ENCODE measurements at regions not wholly inside any gene's neighbourhood (a gene's known extent, or its start where the extent isn't known, plus 50 kb on each side); places are given as distances from the start of the nearest gene placed in this dataset.

DNA sequence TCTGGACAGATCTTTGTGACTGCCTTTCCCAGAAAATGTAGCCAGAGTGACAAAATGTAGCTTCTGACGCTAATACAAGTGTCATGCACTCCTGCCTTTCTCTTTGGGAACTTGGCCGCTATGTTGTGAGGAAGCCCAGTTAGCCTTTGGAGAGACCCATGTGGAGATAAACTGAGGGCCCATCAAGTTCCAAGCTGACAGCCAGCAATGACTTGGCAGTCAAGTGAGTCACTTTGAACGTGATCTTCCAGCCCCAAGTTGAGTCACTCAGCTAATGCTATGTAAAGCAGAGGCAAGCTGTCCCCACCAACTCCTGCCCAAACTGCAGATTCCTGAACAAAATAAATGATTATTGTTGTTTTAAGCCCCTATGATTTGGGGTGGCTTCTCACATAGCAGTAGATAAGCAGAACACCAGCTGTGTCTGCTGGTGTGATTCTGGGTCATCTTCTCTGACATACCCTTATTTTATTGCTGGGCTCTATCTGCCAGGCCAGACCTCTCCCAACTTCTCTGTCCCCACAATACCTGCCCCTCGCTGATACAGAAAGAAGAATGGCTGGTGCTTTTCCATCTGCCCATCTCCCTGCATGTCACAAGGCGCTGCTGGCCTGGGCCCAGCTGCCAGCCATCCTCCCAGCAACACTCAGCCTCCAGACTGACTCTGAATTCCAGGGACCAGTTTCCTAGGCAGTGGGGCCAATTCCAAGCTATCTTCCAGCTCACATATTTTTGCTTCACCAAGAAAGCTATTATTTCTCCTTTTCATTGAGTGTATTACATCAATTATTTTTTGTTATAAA lies 274.8 kb downstream of the LRFN2 start:
- no peaks in the 10 kb centered on the region for H3K27me3 ChIP-seq
- no peaks in the 10 kb centered on the region for H3K4me1 ChIP-seq
- H3K27ac ChIP-seq, result no peak overlapping the region
- DNase-seq, result no peak
- TF ChIP-seq, protein P1, sequence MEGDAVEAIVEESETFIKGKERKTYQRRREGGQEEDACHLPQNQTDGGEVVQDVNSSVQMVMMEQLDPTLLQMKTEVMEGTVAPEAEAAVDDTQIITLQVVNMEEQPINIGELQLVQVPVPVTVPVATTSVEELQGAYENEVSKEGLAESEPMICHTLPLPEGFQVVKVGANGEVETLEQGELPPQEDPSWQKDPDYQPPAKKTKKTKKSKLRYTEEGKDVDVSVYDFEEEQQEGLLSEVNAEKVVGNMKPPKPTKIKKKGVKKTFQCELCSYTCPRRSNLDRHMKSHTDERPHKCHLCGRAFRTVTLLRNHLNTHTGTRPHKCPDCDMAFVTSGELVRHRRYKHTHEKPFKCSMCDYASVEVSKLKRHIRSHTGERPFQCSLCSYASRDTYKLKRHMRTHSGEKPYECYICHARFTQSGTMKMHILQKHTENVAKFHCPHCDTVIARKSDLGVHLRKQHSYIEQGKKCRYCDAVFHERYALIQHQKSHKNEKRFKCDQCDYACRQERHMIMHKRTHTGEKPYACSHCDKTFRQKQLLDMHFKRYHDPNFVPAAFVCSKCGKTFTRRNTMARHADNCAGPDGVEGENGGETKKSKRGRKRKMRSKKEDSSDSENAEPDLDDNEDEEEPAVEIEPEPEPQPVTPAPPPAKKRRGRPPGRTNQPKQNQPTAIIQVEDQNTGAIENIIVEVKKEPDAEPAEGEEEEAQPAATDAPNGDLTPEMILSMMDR (IDR thresholded peaks at IDR 0.05), result no peak
- no peak for TF ChIP-seq POLR2A (IDR thresholded peaks at IDR 0.05)
- intact Hi-C loops (cut with DNase I; ENCODE audit: low total_unique reads), result no loop called here
- H3K36me3 ChIP-seq, result no peaks in the 10 kb centered on the region
- H3K9me3 ChIP-seq, result no peaks in the 10 kb centered on the region
- H3K4me3 ChIP-seq, result no peak overlapping the region

DNA sequence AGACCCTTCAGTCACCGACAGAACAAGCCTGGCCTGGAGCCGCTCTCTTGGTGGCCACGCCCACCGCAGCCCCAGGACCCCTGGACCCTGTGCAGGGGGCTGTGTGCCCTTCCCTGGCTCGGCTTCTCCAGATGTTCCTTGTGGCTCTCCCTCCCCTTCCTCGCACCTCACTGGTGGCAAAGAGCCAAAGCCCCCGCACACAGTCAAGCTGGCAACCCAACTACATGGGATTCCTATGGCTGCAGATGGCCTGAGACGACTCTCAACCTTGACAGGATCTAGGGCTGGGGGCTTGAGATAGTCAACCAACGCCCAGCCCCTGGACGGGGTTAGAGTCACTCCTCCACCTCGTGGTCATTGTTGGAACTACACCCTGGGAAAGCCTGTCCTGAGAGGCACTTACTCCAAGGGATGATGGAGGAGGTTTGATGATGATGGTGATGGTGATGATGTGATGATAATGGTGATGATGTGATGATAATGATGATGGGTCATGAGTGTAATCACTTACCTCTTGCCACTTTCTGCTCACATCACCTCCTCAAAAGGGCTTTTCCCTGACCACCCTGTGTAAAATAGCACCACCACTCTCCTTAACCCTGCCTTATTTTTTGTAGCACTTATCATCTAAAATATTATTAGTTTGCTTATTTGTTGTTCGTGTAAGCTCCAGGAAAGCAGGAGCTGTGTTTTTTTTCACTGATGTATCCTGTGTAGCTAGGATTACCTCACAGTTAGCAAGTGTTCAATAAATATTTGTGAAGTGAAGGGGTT lies 278.4 kb downstream of the LRFN2 start:
- no peaks in the 10 kb centered on the region for H3K4me1 ChIP-seq
- intact Hi-C loops (cut with DNase I; ENCODE audit: low total_unique reads), result no loop called here
- H3K9me3 ChIP-seq, result no peaks in the 10 kb centered on the region
- TF ChIP-seq, protein P1 (IDR thresholded peaks at IDR 0.05), result peak; percentile 54 to 74 (median 64)
- no peak for TF ChIP-seq POLR2A (IDR thresholded peaks at IDR 0.05)
- H3K4me3 ChIP-seq, result no peak overlapping the region
- no peak overlapping the region for H3K27ac ChIP-seq
- no peaks in the 10 kb centered on the region for H3K27me3 ChIP-seq
- DNase-seq, result peak; percentile 36 to 37
- no peaks in the 10 kb centered on the region for H3K36me3 ChIP-seq

DNA sequence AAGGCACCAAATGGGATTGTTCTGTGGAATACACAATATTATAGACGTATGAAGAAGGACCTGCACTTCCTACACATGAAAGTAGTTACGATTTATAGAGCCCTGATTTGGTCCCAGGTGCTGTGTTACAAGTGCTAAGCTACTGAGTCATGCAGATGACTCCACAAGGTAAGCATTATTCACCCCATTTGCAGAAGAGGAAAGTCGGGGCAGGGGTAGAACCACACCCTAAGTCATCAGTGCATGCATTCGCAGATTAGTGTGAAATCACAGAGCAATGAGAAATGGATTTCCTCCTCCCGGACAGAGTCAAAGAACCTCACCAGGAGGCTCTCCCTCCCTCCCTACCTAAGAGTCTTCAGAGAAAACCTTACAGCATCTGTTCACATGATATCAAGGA lies 279.5 kb downstream of the LRFN2 start:
- TF ChIP-seq, protein P1 (IDR thresholded peaks at IDR 0.05), result no peak
- no peak for TF ChIP-seq POLR2A (IDR thresholded peaks at IDR 0.05)
- DNase-seq, result no peak
- Histone ChIP-seq H3K4me1 (no peaks in the 10 kb centered on the region), H3K4me3 (no peak overlapping the region), H3K27me3 (no peaks in the 10 kb centered on the region), H3K27ac (no peak overlapping the region), H3K9me3 (no peaks in the 10 kb centered on the region), H3K36me3 (no peaks in the 10 kb centered on the region)
- intact Hi-C loops (cut with DNase I; ENCODE audit: low total_unique reads), result no loop called here

DNA sequence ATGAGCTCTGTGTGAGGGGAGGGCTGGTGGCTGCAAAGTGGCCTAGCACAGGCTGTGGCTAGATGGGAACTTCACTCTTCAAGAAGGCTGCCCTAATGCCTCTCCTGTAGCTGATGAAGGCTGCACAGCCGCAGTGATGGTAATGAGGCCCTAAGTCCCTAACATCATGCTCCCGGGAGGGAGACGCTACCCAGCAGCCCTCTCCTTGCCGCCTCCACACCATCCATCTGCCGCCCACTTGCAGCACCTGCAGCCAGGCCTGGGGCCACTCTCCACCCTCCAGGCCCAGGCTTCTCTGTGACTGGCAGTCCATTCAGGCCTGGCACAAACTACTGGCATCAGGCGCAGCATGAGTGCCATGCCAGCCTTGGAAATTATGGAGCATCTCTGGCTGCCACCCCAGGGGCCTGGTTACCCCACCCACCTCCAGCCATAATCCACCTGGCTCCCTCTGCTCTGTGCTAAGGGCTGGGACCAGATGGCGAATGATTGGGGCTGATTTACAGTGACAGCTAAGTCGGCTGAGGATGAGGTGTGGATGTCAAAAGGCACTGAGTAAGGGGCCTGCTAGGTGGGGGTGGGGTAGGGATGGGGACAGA lies 284.2 kb downstream of the LRFN2 start:
- H3K36me3 ChIP-seq, result no peaks in the 10 kb centered on the region
- no peak overlapping the region for H3K27ac ChIP-seq
- no peaks in the 10 kb centered on the region for H3K4me1 ChIP-seq
- H3K9me3 ChIP-seq, result no peaks in the 10 kb centered on the region
- no peaks in the 10 kb centered on the region for H3K27me3 ChIP-seq
- TF ChIP-seq, protein P1 (IDR thresholded peaks at IDR 0.05), result no peak
- no peak for TF ChIP-seq POLR2A (IDR thresholded peaks at IDR 0.05)
- H3K4me3 ChIP-seq, result no peak overlapping the region
- intact Hi-C loops (cut with DNase I; ENCODE audit: low total_unique reads), result no loop called here
- no peak for DNase-seq

- Histone ChIP-seq H3K4me1 (no peaks in the 10 kb centered on the region), H3K4me3 (no peak overlapping the region), H3K27me3 (no peaks in the 10 kb centered on the region), H3K36me3 (no peaks in the 10 kb centered on the region), H3K9me3 (no peaks in the 10 kb centered on the region), H3K27ac (no peak overlapping the region)
- DNase-seq, result no peak
- TF ChIP-seq, protein P1 (IDR thresholded peaks at IDR 0.05), result no peak
- no peak for TF ChIP-seq POLR2A (IDR thresholded peaks at IDR 0.05)
- intact Hi-C loops (cut with DNase I; ENCODE audit: low total_unique reads), result no loop called here
These were observed 287.5 kb downstream of the LRFN2 start for GRCh38 chr6:40299681-40300080.
